ENCODE measurements at regions not wholly inside any gene's neighbourhood (a gene's known extent, or its start where the extent isn't known, plus 50 kb on each side); places are given as distances from the start of the nearest gene placed in this dataset.

DNA sequence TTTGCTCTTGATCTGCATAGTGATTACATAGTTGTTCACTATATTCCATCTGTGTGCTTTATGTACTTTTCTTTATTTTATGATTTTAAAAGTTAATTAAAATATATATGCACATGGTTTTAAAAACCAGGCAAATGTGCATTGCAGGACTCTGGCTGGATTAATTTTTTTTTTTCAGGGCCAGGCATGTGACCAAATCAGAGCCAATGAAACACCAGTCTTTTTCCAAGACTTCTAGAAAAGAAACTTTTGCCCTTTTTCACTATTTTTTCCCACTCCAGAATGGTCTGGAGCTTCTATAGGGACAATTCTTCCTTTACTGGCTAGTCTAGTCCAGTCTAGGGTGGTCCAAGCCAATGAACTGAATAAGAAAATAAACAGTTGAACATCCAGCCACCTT is 198.1 kb upstream of the FBXO11 start:
- H3K4me3 ChIP-seq (ENCODE audit: low read length) = no peak overlapping the region
- TF ChIP-seq, protein P1, sequence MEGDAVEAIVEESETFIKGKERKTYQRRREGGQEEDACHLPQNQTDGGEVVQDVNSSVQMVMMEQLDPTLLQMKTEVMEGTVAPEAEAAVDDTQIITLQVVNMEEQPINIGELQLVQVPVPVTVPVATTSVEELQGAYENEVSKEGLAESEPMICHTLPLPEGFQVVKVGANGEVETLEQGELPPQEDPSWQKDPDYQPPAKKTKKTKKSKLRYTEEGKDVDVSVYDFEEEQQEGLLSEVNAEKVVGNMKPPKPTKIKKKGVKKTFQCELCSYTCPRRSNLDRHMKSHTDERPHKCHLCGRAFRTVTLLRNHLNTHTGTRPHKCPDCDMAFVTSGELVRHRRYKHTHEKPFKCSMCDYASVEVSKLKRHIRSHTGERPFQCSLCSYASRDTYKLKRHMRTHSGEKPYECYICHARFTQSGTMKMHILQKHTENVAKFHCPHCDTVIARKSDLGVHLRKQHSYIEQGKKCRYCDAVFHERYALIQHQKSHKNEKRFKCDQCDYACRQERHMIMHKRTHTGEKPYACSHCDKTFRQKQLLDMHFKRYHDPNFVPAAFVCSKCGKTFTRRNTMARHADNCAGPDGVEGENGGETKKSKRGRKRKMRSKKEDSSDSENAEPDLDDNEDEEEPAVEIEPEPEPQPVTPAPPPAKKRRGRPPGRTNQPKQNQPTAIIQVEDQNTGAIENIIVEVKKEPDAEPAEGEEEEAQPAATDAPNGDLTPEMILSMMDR (conservative IDR thresholded peaks at IDR 0.05; ENCODE audit: low read depth, low read length) = no peak
- DNase-seq (ENCODE audit: low read depth) = no peak

DNA sequence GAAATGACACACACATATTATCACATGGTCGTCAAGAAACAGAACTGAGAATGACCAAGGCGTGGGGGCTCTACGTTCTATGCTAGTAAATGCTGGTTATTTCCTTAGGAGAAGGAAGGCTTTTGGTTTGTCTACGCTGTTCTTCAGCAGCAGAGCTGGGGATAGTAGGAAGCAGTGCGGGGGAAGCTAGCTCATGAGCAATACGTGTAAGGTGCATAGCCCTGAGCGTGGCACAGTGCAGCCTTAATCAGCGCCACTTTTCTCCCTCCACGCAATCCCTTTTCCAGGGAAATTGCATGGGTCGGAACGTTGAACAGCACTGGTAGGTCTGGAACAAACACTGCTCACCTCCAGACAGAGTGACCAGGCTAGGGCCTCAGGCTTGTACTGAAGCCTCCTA is 199.6 kb upstream of the FBXO11 start:
- TF ChIP-seq, protein P1 (conservative IDR thresholded peaks at IDR 0.05; ENCODE audit: low read depth, low read length) = no peak
- DNase-seq (ENCODE audit: low read depth) = no peak
- H3K4me3 ChIP-seq (ENCODE audit: low read length) = no peak overlapping the region

DNA sequence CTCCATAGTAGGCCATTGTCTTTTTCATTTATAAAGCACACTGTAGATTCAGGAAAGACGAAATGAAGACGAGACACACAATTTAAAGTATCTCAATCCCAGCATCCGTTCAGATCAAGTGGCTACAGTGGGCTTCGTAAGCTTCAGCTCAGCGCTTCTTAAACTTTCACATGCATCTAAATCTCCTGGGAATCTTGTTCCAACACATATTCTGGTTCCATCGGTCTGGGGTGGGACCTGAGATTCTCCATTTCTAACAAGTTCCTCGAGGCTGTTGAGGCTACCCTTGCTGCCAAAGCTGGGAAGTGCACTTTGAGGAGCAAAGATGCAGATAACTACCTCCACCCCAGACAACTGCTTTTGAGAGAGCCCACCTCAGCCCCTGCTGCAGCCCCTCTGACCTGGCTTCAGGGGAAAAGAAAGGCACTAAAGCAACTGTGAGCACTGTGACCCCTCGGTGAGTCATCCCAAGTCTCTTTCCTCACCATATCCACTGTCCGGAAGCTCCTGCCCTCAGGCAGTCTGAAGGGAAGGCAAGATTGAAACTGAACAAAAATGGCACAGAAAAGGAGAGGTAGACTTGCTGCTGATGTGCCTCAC is 201.1 kb upstream of the FBXO11 start:
- H3K4me3 ChIP-seq (ENCODE audit: low read length) = no peak overlapping the region
- TF ChIP-seq, protein P1 (conservative IDR thresholded peaks at IDR 0.05; ENCODE audit: low read depth, low read length) = peak; percentile 19
- DNase-seq (ENCODE audit: low read depth) = no peak

DNA sequence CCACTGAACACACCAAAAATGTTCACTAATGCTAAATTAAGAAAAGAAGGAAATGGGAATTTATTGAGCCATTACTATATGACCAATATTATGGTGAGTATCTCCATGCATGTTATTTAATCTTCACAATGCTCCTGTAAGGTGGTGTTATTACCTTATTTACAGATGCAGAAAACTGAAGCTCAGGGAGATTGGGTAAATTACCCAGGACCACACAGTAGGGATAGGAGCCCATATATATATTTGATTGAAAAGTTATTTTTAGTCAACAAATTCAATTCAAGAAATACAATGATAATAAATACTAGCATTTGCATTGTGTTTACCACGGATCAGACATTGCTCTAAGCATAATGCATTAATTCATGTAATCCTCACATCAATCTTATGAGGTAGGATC is 202.2 kb upstream of the FBXO11 start:
- TF ChIP-seq, protein P1 (conservative IDR thresholded peaks at IDR 0.05; ENCODE audit: low read depth, low read length) = no peak
- no peak for DNase-seq (ENCODE audit: low read depth)
- H3K4me3 ChIP-seq (ENCODE audit: low read length) = no peak overlapping the region

DNA sequence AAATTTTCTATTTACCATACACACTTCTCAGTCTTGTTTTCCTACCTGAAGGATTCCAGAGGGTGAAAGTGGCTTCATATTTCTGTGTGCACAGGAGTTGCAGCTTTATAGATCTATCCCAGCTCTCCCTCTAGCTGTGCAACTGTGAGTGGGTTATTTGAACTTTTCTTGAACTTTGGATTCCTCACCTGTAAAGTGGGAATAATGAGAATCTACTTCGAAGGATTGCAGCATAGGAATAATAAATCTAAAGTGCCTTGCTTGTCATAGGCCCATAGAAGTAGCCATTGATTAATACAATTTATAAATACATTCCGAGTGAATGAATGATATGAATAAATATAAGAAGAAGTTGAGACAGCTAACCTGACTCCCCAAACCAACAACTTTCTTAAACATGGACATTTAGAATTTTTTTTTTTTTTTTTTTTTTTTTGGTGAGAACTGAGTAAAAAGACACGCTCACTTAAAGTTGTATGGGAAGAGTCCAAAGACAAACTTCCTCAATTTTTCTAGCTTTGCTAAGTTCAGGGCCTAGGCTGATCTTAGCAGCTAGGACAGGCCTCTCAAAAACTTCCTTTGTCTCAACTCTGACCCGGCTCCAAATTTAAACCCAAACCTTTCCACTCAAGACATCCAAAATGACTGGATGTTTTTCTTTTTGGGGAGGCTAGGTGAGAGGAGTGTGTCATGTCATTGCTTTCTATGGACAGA is 203.3 kb upstream of the FBXO11 start:
- TF ChIP-seq, protein P1 (conservative IDR thresholded peaks at IDR 0.05; ENCODE audit: low read depth, low read length) = no peak
- DNase-seq (ENCODE audit: low read depth) = no peak
- no peak overlapping the region for H3K4me3 ChIP-seq (ENCODE audit: low read length)

DNA sequence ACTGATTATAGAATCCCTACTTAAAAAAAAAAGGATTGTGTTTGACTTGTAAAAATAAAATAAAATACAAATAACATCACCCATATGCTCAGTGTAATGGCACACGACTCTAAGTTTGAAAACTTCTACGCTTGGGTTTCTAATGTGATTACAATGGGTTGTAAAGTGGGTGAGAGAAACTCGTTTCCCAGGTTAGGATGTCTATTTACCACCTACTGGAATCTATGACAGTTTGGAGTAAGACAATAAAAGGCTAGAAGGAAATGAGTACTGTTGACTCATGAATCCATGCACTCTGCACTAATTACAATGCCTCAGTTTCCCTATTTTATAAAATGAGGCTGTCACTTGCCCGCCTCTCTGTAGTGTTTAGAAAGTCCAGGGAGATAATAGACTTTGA is 204.0 kb upstream of the FOXN2 start:
- no peak for DNase-seq (ENCODE audit: low read depth)
- H3K4me3 ChIP-seq (ENCODE audit: low read length) = no peak overlapping the region
- TF ChIP-seq, protein P1 (conservative IDR thresholded peaks at IDR 0.05; ENCODE audit: low read depth, low read length) = no peak

All from retinal pigment epithelial cell (primary cell).